Urinary bladder (tissue), 3 donors: ENCODE measurements at regions not wholly inside any gene's neighbourhood (a gene's known extent, or its start where the extent isn't known, plus 50 kb on each side); places are given as distances from the start of the nearest gene placed in this dataset.
A peak's percentile ranks its signal among the peaks of the same experiment; 100 is the strongest.
"Not testable (repeated sequence)": the region's sequence is repeated elsewhere in the genome, so short reads cannot be mapped to it uniquely, and the experiment has no call there.

ENCODE experiments used
- DNase-seq: peaks from one replicate; pipeline ENCODE4 v3.0.0-alpha.2; 2015; ENCODE audit errors: extremely low spot score
- H3K27ac ChIP-seq: one replicate; pipeline ENCODE4 v1.5.1; 2013; ENCODE audit warnings: low read depth, mild to moderate bottlenecking, moderate library complexity
- H3K36me3 ChIP-seq: one replicate; pipeline ENCODE4 v1.6.1; 2013; ENCODE audit warnings: mild to moderate bottlenecking, moderate library complexity; ENCODE audit not compliant: insufficient read depth
- H3K4me1 ChIP-seq: one replicate; pipeline ENCODE4 v1.6.1; 2013; ENCODE audit warnings: mild to moderate bottlenecking, moderate library complexity; ENCODE audit not compliant: insufficient read depth
- H3K4me3 ChIP-seq: one replicate; pipeline ENCODE4 v1.5.1; 2013; ENCODE audit warnings: low read depth, low read length
- WGBS: extraction: QIAGEN DNeasy Blood & Tissue Kit; methylation state at CpG from one replicate; pipeline ENCODE4 v1.1.7; 2013; 5-methylcytosine and 5-hydroxymethylcytosine counted together
- donor health status: healthy with polysubstance abuse.
- donor health status: healthy.

DNA sequence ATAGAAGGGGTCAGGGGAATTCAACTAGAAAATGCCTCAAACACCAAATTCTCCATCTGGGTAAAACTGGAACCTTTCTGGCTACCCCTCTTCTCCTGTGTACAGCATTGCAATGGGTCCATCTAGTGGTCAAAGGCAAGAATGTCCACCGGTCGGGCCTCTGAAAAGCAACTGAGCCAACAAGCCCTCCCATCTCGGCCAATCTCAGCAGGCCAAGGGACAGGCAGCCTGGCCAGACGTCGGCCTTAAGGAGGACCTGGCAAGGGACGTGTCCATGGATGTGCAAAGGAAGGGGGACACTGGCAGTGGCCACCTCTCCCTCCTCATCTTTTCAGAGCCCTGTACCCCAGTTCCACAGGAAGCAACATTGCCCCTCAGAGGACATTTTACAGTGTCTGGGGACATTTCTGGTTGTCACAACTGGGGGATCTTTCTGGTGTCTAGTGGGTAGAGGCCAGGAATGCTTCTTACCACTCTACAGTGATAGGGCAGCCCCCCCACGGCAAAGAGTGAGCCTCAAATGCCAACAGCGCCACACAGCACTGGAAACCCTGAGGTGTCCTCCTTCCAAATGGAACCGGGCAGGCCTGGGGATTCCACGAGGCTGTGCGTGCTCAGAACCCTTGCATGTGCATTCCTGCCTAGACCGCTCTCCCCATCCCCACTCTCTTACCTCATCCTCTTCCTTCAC, 99.8 kb upstream of the FOXA2 start:
- peak; percentile 67 for DNase-seq
- 32% methylated on average over 12 of the region's 12 CpGs for WGBS
- no peak overlapping the region for H3K4me3 ChIP-seq
- H3K36me3 ChIP-seq = no peaks in the 10 kb centered on the region
- H3K4me1 ChIP-seq = no peaks in the 10 kb centered on the region
- H3K27ac ChIP-seq = no peak overlapping the region

DNA sequence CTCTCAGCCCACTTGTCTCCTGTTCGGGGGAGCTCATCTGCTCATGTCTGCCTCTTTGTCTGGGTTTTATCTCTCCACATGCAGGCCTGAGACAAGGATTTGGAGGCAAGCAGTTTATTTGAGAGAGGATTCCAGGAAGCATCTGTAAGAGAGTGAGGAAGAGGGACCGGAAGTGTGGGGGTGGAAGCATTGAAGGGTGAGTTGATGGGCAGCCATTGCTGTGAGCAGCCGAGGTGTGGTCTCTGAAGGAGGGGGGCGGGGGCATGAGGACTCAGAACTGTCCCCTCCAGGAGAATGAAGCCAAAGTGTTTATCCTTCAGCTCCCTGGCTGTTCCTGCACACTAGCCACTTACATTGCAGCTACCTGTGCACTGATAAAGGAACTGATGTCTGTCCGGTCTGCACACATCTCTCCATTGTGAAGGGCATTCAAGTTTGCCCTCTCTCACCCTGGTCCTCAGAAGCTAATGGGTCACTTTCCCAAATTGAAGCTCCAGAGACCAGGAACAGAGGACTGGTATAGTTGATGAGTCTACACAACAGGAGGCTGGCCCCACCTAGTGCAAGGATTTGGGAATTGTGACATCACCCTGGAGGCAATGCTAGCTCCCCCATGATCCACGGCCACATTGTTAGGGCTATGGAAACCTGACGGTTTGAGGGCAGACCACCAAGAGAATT, 100.5 kb upstream of the FOXA2 start:
- no peak for DNase-seq
- 60% methylated on average over 7 of the region's 7 CpGs for WGBS
- no peaks in the 10 kb centered on the region for H3K36me3 ChIP-seq
- no peak overlapping the region for H3K4me3 ChIP-seq
- no peak overlapping the region for H3K27ac ChIP-seq
- H3K4me1 ChIP-seq = no peaks in the 10 kb centered on the region

DNA sequence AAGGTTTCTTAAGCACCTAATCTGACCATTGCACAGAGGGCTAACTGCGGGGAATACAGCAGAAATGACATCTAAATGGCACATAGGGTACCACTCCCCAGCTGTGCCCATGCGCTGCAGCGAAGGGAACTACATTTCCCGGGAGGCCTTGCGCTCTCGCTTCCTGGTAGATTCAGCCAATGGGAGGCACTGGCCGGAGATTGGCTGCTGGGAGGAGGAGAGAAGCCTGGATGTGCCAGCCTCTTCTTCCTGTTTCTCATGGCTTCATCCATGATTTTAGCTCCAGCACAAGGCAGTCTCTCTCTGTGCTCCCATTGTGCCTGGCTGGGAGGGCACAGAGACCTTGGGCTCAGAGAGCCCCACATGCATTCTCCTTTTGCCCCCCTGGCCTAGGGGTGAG, 101.7 kb upstream of the FOXA2 start:
- Histone ChIP-seq H3K4me1 (no peaks in the 10 kb centered on the region), H3K36me3 (no peaks in the 10 kb centered on the region), H3K4me3 (no peak overlapping the region), H3K27ac (no peak overlapping the region)
- no peak for DNase-seq
- 42% methylated on average over 7 of the region's 7 CpGs for WGBS

DNA sequence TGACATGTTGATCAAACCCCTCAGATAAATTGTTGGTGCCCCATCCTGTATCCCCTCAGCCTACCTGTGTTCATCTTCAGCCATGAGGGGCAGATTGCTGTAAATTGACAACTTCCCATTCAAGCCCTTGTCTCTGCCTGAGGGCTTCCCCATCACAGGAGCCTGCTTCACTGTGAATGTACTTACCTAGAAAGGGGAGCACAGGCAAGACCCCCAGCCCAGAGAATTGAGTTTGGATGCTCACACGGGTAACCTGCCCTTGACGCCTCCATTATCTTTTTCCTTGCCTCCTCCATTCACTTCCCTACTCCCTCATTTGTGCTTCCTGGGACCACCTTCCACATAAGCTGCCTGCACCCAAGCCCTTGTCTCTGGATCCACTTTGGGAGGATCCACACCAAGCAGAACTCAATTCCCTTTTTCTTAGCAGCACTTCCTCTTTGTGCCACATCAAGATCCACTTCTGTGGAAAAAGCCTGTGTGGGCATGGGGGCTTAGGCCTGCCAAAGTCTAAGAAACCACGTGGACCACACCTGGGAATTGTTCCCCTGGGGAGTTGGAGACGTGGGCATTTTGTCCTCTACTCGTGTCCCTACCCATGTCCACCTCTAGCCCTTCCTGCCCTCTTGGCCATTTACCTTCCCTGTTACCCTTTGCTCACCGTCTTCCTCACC, 103.4 kb upstream of the FOXA2 start:
- H3K36me3 ChIP-seq = no peaks in the 10 kb centered on the region
- WGBS = 85% methylated on average over 6 of the region's 6 CpGs
- H3K27ac ChIP-seq = no peak overlapping the region
- no peak for DNase-seq
- no peak overlapping the region for H3K4me3 ChIP-seq
- no peaks in the 10 kb centered on the region for H3K4me1 ChIP-seq

GRCh38 chr20:22688485-22688884, 104.1 kb upstream of the FOXA2 start:
- WGBS = 57% methylated on average over 2 of the region's 2 CpGs
- H3K4me1 ChIP-seq = no peaks in the 10 kb centered on the region
- no peaks in the 10 kb centered on the region for H3K36me3 ChIP-seq
- H3K4me3 ChIP-seq = no peak overlapping the region
- no peak overlapping the region for H3K27ac ChIP-seq
- no peak for DNase-seq

DNA sequence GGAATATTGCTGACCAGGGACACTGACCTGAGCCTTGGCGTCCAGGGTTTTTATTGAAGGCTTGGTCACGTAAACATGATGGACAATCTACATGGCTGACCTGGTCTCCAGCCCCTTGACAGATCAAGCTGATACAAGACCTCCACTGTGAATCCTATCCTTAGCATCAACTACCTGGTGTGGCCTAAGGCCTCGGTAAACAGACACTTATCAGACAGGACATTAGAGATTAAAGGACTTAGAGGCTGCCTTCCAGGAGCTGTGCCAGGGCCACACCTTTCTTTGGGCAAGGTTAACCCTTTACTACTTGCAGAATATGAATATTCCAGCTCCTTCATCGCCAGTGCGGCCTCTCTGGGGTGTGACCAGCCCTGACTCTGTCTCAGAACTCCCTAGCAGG, 104.9 kb upstream of the FOXA2 start:
- WGBS = 82% methylated on average over 5 of the region's 5 CpGs
- Histone ChIP-seq H3K36me3 (no peaks in the 10 kb centered on the region), H3K4me3 (no peak overlapping the region), H3K27ac (no peak overlapping the region), H3K4me1 (no peaks in the 10 kb centered on the region)
- no peak for DNase-seq

DNA sequence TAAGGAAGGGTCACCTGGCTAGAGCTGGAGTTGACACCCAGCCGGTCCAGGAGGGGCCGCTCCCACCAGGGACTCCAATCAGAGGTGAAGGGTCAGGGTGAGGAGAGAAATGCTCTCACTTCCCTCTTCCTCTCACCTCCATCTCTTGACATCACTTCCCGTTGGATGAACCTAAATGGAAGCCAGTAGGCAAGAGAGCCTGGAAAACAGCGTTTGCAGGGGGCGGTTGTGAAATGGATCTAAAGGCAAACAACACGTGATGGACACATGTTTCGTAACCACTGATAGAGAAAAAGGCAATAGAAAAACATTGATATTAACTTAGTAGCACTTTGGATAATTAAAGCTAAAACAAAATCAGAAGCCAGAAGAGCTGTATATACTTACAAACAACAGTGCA, 105.6 kb upstream of the FOXA2 start:
- 94% methylated on average over 7 of the region's 7 CpGs for WGBS
- no peak overlapping the region for H3K27ac ChIP-seq
- no peak overlapping the region for H3K4me3 ChIP-seq
- H3K36me3 ChIP-seq = no peaks in the 10 kb centered on the region
- DNase-seq = no peak
- H3K4me1 ChIP-seq = no peaks in the 10 kb centered on the region

- WGBS = 84% methylated on average over 7 of the region's 7 CpGs
- no peak overlapping the region for H3K27ac ChIP-seq
- no peak overlapping the region for H3K4me3 ChIP-seq
- no peaks in the 10 kb centered on the region for H3K36me3 ChIP-seq
- DNase-seq = no peak
- H3K4me1 ChIP-seq = no peaks in the 10 kb centered on the region
These were observed 106.3 kb upstream of the FOXA2 start for GRCh38 chr20:22690616-22691179.

GRCh38 chr20:22691369-22692118, 107.2 kb upstream of the FOXA2 start:
- peak; percentile 67 for DNase-seq
- Histone ChIP-seq H3K4me3 (no peak overlapping the region), H3K36me3 (no peaks in the 10 kb centered on the region), H3K4me1 (no peaks in the 10 kb centered on the region), H3K27ac (no peak overlapping the region)
- 29% methylated on average over 25 of the region's 25 CpGs for WGBS

DNA sequence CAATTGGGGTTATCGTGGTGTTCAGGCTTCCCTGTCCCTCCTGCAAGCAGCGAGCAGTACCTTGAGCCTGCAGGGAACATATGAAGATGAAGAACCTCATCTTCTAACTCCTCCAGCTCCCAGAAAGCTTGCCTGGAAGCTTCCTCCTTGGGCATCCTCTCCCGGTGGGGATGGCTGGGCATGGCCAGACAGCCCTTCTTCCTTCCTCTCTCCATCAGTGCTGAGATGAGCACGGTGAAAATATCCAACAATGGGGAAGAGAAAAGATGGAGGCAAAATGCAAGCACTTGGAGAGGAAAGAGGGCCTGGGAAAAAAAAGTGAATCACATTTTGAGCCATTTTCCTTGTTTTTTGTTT, 107.7 kb upstream of the FOXA2 start:
- Histone ChIP-seq H3K4me1 (no peaks in the 10 kb centered on the region), H3K36me3 (no peaks in the 10 kb centered on the region), H3K27ac (no peak overlapping the region), H3K4me3 (no peak overlapping the region)
- DNase-seq = no peak
- 51% methylated on average over 4 of the region's 4 CpGs for WGBS

DNA sequence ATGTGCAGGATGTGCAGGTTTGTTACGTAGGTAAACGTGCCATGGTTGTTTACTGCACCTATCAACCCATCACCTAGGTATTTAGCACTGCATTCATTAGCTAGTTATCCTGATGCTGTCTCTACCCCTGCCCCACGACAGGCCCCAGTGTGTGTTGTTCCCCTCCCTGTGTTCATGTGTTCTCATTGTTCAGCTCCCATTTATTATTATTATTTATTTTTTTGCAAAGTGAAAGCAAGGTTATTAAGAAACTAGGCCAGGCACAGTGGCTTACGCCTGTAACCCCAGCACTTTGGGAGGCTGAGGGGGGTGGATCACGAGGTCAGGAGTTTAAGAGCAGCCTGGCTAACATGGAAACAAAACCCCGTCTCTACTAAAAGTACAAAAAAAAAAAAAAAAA, 108.2 kb upstream of the FOXA2 start:
- DNase-seq, H3K4me1 ChIP-seq, H3K4me3 ChIP-seq, H3K36me3 ChIP-seq, H3K27ac ChIP-seq: not testable (repeated sequence)
- 89% methylated on average over 6 of the region's 6 CpGs for WGBS

DNA sequence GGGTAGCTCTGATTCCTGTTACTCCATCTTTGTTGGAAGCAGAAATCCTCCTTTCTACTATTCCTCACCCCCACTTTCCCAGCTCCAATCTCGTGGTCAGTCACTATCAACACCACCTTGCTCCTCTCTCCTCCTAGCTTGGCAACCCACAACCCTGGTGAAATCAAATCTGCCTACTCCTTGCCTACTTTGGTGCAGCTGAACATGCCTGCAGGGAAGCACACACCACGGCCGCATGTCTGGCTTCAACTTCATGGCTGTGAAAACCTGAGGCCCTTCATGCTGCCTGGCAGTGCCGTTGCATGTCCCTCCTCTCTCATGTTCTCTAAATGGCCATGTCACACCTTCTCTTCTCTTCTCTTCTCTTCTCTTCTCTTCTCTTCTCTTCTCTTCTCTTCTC, 112.4 kb upstream of the FOXA2 start:
- 90% methylated on average over 4 of the region's 4 CpGs for WGBS

GRCh38 chr20:22698259-22698842, 114.0 kb upstream of the FOXA2 start:
- Histone ChIP-seq H3K27ac (no peak overlapping the region), H3K4me3 (no peak overlapping the region), H3K4me1 (no peaks in the 10 kb centered on the region), H3K36me3 (no peaks in the 10 kb centered on the region)
- 78% methylated on average over 5 of the region's 5 CpGs for WGBS
- DNase-seq = no peak

More for the DNA sequence above, 112.4 kb upstream of the FOXA2 start:
- H3K27ac ChIP-seq = no peak overlapping the region
- no peak for DNase-seq
- H3K4me1 ChIP-seq = no peaks in the 10 kb centered on the region
- no peak overlapping the region for H3K4me3 ChIP-seq
- H3K36me3 ChIP-seq = no peaks in the 10 kb centered on the region
